ENCODE measurements at regions not wholly inside any gene's neighbourhood (a gene's known extent, or its start where the extent isn't known, plus 50 kb on each side); places are given as distances from the start of the nearest gene placed in this dataset.

DNA sequence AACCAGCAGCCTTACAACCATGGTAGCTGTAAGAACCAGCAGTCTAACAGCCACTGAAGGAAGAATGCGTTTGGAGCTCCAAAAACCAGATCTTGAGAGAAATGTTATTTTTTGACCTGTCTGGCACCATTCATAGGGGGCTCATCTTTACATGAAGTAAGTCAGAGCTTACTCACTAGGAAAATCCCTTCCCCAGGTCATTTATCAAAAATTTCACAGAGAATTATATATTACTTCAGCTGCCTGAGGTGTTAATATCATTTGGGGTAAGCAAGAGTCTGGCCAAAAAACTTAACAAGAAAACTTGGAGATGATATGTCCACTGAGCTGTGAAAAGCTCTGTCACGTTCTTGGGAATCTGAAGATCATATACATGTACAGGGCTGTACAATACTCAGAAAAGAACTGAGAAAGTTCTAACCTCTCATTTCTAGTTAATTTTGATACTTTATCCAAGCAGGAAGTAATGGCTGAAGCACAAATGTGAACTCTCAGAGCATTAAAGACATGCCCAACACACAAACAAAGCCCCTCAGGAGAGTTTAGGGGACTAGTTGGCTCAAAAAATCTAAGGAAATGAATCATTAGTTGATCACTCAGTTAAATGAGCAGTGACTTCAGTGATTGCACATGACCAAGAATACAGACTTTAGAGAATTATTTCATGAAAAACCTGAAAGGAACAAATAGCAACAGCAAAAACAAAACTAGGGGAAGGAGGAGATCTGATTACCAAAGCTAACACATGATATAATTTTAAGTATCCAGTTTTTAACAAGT is 681.1 kb downstream of the LTN1 start:
- no peaks in the 10 kb centered on the region for H3K27me3 ChIP-seq
- H3K9me3 ChIP-seq = peaks cover 0 to 13% (median 3%) of the 10 kb centered on the region in 4 donors
- TF ChIP-seq POLR2A (IDR thresholded peaks at IDR 0.05) (no peak), POLR2AphosphoS5 (IDR thresholded peaks at IDR 0.05) (no peak), EP300 (IDR thresholded peaks at IDR 0.05) (no peak)
- TF ChIP-seq, protein P1, sequence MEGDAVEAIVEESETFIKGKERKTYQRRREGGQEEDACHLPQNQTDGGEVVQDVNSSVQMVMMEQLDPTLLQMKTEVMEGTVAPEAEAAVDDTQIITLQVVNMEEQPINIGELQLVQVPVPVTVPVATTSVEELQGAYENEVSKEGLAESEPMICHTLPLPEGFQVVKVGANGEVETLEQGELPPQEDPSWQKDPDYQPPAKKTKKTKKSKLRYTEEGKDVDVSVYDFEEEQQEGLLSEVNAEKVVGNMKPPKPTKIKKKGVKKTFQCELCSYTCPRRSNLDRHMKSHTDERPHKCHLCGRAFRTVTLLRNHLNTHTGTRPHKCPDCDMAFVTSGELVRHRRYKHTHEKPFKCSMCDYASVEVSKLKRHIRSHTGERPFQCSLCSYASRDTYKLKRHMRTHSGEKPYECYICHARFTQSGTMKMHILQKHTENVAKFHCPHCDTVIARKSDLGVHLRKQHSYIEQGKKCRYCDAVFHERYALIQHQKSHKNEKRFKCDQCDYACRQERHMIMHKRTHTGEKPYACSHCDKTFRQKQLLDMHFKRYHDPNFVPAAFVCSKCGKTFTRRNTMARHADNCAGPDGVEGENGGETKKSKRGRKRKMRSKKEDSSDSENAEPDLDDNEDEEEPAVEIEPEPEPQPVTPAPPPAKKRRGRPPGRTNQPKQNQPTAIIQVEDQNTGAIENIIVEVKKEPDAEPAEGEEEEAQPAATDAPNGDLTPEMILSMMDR (IDR thresholded peaks at IDR 0.05) = no peak
- H3K27ac ChIP-seq = no peak overlapping the region
- no peak overlapping the region for H3K4me3 ChIP-seq
- DNase-seq = no peak
- WGBS, 5 donors = 81 to 92% (median 92%) methylated on average over 2 of the region's 2 CpGs
- peaks cover 0 to 8% (median 0%) of the 10 kb centered on the region in 4 donors for H3K4me1 ChIP-seq
- no peaks in the 10 kb centered on the region for H3K36me3 ChIP-seq
- intact Hi-C loops (cut with DNase I; ENCODE audit: low total_unique reads) = no loop called here

DNA sequence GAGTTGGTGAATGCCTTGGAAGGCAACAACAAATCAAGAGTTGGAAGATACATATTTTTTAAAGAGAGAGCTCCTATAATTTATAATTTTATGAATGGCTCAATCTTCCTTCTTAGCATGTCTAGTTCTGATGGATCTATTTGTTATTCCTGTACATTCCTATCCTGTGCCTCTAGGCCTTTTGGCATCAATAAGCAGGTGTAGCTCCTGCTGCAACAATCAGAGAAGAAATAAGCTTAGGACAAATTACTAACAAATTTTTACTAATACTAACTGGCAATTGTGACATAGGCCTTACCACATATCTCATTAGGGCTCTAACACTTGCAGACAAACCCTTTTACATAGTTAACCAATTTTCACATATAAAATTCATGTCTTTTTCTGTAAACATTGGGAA is 682.0 kb downstream of the LTN1 start:
- TF ChIP-seq, protein P1 (IDR thresholded peaks at IDR 0.05) = no peak
- no peak for DNase-seq
- Histone ChIP-seq H3K9me3 (peaks cover 0 to 13% (median 3%) of the 10 kb centered on the region in 4 donors), H3K4me1 (peaks cover 0 to 8% (median 0%) of the 10 kb centered on the region in 4 donors), H3K4me3 (no peak overlapping the region), H3K27ac (no peak overlapping the region), H3K36me3 (no peaks in the 10 kb centered on the region), H3K27me3 (no peaks in the 10 kb centered on the region)
- intact Hi-C loops (cut with DNase I; ENCODE audit: low total_unique reads) = no loop called here

DNA sequence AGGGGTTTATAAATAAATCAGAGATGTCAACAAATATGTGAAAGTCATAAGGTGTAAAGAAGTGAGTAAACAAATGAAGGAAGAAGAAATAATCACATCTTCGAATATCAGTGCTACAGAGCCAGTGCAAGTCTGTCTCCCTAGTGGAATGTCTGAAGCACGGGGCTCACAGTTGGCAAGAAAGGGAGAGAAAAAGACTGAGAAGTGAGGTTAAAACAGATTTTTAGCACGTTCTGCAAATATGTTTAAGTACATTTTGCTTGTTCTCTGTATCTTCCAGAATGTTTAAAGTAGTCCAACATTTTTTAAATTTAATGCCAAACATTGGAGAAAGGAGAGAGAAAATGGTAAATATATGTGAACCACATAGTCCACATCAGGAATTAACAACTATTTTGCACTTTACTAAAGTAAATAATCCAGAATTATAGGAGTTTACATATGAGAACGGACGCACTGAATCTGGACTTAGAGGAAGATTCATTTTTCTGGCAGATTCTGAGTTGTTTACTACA is 682.4 kb downstream of the LTN1 start:
- no peak for TF ChIP-seq POLR2AphosphoS5 (IDR thresholded peaks at IDR 0.05)
- TF ChIP-seq POLR2A (IDR thresholded peaks at IDR 0.05) = no peak
- peaks cover 0 to 13% (median 3%) of the 10 kb centered on the region in 4 donors for H3K9me3 ChIP-seq
- no peaks in the 10 kb centered on the region for H3K36me3 ChIP-seq
- H3K4me1 ChIP-seq = peaks cover 0 to 8% (median 0%) of the 10 kb centered on the region in 4 donors
- WGBS, 5 donors = 53 to 61% (median 55%) methylated on average over 5 of the region's 5 CpGs
- peak in 1 of 2 donors; percentile 16 for DNase-seq
- no peak overlapping the region for H3K27ac ChIP-seq
- intact Hi-C loops (cut with DNase I; ENCODE audit: low total_unique reads) = no loop called here
- no peak overlapping the region for H3K4me3 ChIP-seq
- H3K27me3 ChIP-seq = no peaks in the 10 kb centered on the region

DNA sequence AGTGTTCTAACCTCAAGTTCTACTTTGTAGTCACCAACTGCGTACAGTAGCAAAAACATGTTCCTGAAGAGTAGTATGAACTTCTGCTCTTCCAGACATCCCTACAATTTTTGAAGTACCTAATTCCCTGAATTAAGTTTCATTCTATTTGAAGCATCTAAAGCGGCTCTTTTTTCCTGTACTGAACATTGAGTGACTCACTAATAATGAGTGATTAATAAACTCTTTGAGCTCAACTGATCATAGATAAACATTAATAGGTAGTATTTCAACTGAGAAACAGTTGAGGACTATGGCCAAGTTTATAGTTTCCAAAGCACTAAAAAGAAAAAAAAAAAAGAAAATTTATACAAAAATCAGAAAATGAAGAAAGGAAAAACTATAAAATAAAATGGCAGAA is 683.1 kb downstream of the LTN1 start:
- peaks cover 0 to 13% (median 3%) of the 10 kb centered on the region in 4 donors for H3K9me3 ChIP-seq
- H3K4me1 ChIP-seq = peaks cover 0 to 8% (median 0%) of the 10 kb centered on the region in 4 donors
- intact Hi-C loops (cut with DNase I; ENCODE audit: low total_unique reads) = no loop called here
- no peak for TF ChIP-seq POLR2A (IDR thresholded peaks at IDR 0.05)
- TF ChIP-seq, protein P1 (IDR thresholded peaks at IDR 0.05) = no peak
- TF ChIP-seq POLR2AphosphoS5 (IDR thresholded peaks at IDR 0.05) = no peak
- no peak for TF ChIP-seq EP300 (IDR thresholded peaks at IDR 0.05)
- H3K36me3 ChIP-seq = no peaks in the 10 kb centered on the region
- no peaks in the 10 kb centered on the region for H3K27me3 ChIP-seq
- H3K4me3 ChIP-seq = no peak overlapping the region
- no peak overlapping the region for H3K27ac ChIP-seq
- no peak for DNase-seq
- 66 to 94% (median 88%) methylated on average over 2 of the region's 2 CpGs for WGBS, 5 donors

DNA sequence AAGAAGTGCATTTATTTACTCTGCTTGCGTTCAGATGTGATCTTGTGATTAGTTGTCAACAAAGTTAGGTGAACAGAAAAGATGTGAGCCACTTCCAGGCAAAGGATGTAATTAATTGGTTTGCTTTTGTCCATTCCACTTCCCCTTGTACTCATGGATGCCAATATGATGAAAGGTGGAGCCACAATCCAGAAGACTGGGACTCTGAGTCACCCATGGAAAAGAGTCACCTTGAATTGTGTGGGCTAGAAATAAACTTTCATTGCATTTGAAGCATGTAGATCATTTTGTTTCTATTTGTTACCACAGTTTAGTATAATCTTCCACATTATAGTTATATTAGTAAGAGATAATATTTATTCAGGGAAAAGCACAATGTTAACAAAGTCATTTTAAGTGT is 684.2 kb downstream of the LTN1 start:
- no peak overlapping the region for H3K27ac ChIP-seq
- no peak for TF ChIP-seq POLR2A (IDR thresholded peaks at IDR 0.05)
- no peak for TF ChIP-seq EP300 (IDR thresholded peaks at IDR 0.05)
- no peak for TF ChIP-seq POLR2AphosphoS5 (IDR thresholded peaks at IDR 0.05)
- TF ChIP-seq, protein P1 (IDR thresholded peaks at IDR 0.05) = no peak
- WGBS, 5 donors = 59 to 74% (median 64%) methylated on average over 1 of the region's 1 CpG
- no peak for DNase-seq
- H3K4me3 ChIP-seq = no peak overlapping the region
- peaks cover 0 to 13% (median 3%) of the 10 kb centered on the region in 4 donors for H3K9me3 ChIP-seq
- no peaks in the 10 kb centered on the region for H3K27me3 ChIP-seq
- intact Hi-C loops (cut with DNase I; ENCODE audit: low total_unique reads) = no loop called here
- no peaks in the 10 kb centered on the region for H3K36me3 ChIP-seq
- H3K4me1 ChIP-seq = peaks cover 0 to 8% (median 0%) of the 10 kb centered on the region in 4 donors
